HFF-Myc (cell line): ENCODE measurements at regions not wholly inside any gene's neighbourhood (a gene's known extent, or its start where the extent isn't known, plus 50 kb on each side); places are given as distances from the start of the nearest gene placed in this dataset.

Experiments
- DNase-seq: peaks from one replicate; pipeline ENCODE4 v3.0.0-alpha.2; 2011; ENCODE audit warnings: low read depth; ENCODE audit errors: extremely low read depth
- H3K4me3 ChIP-seq: replicated peaks from 2 replicates; pipeline ENCODE4 v1.5.1; 2011; ENCODE audit warnings: low read depth, mild to moderate bottlenecking, control low read depth, low read length
- CTCF ChIP-seq: IDR thresholded peaks from 2 replicates; pipeline ENCODE4 v1.5.1; 2012; ENCODE audit warnings: mild to moderate bottlenecking, low read depth, low read length, control low read depth; ENCODE audit errors: missing control alignments

GRCh38 chr2:123916051-123916450, 109.0 kb upstream of the CNTNAP5 start:
- H3K4me3 ChIP-seq, result no peak overlapping the region
- TF ChIP-seq CTCF, result no peak
- DNase-seq, result no peak

DNA sequence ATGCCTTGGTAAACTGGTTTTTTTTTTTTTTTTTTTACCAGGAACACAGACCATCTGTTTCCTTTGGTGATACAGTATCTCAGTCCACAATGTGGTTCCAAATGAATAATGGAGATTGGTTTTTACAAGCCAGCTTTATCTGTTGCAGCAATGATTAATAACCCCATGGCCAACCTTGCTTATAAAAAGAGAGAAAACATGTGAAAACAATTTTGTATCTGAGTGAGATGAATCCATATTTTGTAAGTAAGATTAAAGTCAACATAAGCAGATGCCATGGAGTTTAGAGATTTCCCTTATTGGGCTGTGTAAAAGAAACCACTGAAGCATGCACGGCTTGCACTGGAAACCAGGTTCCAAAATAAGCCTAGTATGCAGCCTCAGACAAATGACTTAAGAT, 108.6 kb upstream of the CNTNAP5 start:
- no peak for DNase-seq
- H3K4me3 ChIP-seq, result no peak overlapping the region
- TF ChIP-seq CTCF, result no peak

DNA sequence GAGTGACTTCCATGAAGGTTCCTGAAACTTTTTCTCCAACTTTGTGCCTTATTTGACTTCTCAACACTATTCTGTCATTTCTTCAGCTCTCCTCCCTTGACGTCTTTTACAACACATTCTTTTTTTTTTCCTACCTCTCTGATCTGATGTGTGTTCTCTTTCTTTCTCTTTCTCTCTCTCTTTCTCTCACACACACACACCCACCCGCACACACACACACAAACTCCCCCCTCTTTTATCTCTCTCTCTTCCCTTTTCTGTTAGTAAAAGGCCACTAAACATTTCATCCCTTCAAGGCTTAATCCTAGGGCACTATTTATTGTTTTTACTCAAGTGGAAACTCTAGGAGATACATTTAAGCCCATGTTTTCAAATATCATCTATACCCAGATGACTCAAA, 107.8 kb upstream of the CNTNAP5 start:
- no peak overlapping the region for H3K4me3 ChIP-seq
- DNase-seq, result no peak
- no peak for TF ChIP-seq CTCF

GRCh38 chr2:123928358-123928757, 96.7 kb upstream of the CNTNAP5 start:
- no peak for DNase-seq
- no peak for TF ChIP-seq CTCF
- no peak overlapping the region for H3K4me3 ChIP-seq

DNA sequence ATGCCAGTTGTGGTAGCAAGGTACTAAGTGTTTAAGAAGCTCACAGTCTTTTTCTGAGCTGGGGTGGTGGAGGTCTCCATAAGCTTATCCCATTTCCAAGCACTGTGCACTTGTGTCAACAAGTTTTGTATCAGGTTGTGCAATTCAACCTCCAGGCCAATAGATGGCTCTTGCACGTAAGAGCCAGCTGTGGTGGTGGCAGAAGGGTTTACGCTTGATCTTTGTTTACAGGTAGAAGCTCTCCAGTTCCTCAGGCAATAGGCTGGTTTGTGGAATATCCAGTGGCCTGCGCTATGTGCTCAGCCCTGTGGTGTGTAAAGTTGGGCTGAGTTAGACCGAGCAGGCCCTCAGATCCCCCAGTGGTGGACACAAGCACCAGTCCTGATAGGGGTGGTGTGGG, 89.7 kb upstream of the CNTNAP5 start:
- DNase-seq, result no peak
- TF ChIP-seq CTCF, result no peak
- no peak overlapping the region for H3K4me3 ChIP-seq

- no peak overlapping the region for H3K4me3 ChIP-seq
- TF ChIP-seq CTCF, result no peak
- peak; percentile 11 for DNase-seq
Measured at GRCh38 chr2:123953846-123954245, 71.2 kb upstream of the CNTNAP5 start.

DNA sequence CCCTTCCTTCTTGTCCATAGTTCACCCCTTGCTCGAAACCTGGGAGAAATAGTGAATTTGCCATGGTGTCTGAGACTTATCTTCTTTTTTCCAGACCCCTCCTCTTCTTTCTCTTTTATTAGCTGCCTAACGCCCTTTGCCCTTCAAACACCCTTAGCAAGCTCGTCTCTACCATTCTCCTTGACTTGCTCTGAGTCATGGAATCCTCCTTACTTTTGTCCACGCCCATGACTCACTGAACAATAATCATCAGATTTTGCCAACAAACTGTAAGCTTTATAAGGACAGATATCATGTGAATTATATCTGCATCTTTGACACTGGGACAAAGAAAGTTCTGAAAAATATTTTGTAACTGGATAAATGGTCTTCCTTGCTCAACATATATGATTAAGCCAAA, 67.1 kb upstream of the CNTNAP5 start:
- no peak for TF ChIP-seq CTCF
- DNase-seq, result no peak
- H3K4me3 ChIP-seq, result no peak overlapping the region
